B cell (primary cell): ENCODE measurements at regions not wholly inside any gene's neighbourhood (a gene's known extent, or its start where the extent isn't known, plus 50 kb on each side); places are given as distances from the start of the nearest gene placed in this dataset.

Experiments
- ATAC-seq: fragments of 200-7000 bp; cut with Tn5 transposase; one replicate; pipeline ENCODE4 v1.10.0; 2021; ENCODE audit warnings: low read depth, mild to moderate bottlenecking, moderate number of reproducible peaks, moderate library complexity
- CTCF ChIA-PET: fragments of 350-600 bp; sonication (Branson Sonifier 250); formaldehyde crosslinking; loops from one replicate; lab custom pipeline; 2021; ENCODE audit warnings: antibody characterized with exemption, inconsistent platforms; lab: Charles Lee
- POLR2A ChIA-PET: fragments of 350-600 bp; sonication (Branson Sonifier 250); formaldehyde crosslinking; loops from one replicate; lab custom pipeline; 2021; ENCODE audit warnings: antibody characterized with exemption; lab: Charles Lee
- DNase-seq: peaks from one replicate; pipeline ENCODE4 v3.0.0; 2013
- H2AFZ ChIP-seq: 2 replicates; pipeline ENCODE4 v1.6.1; 2012; ENCODE audit warnings: mild to moderate bottlenecking, low read depth, low read length; ENCODE audit not compliant: insufficient read depth, poor library complexity, severe bottlenecking
- H3K27ac ChIP-seq, 2 donors: 1 replicate in 1 of 2; 2 replicates in 1 of 2; pipeline ENCODE4 v1.5.1; 2012 to 2013; ENCODE audit warnings: low read length in 2 of 2, mild to moderate bottlenecking in 2 of 2, moderate library complexity in 1 of 2
- H3K27me3 ChIP-seq, 4 experiments: fragments of 200-600 bp in 1 of 4; sonication (generic) in 1 of 4; replicated peaks in 1 of 4; 1 replicate in 2 of 4; 2 replicates in 2 of 4; pipeline versions ENCODE4 v1.6.1 to v1.7.0; 2013 to 2016; ENCODE audit warnings: low read length in 3 of 4, mild to moderate bottlenecking in 2 of 4, mixed read lengths in 1 of 4, moderate library complexity in 1 of 4; ENCODE audit not compliant: insufficient read depth in 4 of 4, control insufficient read depth in 3 of 4; ENCODE audit errors: control extremely low read depth in 1 of 4
- H3K36me3 ChIP-seq, 2 experiments: replicated peaks in 1 of 2; 1 replicate in 1 of 2; 2 replicates in 1 of 2; pipeline versions ENCODE4 v1.6.1 to v1.7.1; 2013; ENCODE audit warnings: low read length in 1 of 2; ENCODE audit not compliant: insufficient read depth in 2 of 2, control insufficient read depth in 1 of 2; ENCODE audit errors: control extremely low read depth in 1 of 2, extremely low read depth in 1 of 2
- H3K4me1 ChIP-seq, 2 donors: fragments of 200-600 bp in 1 of 2; sonication (generic) in 1 of 2; 1 replicate in 1 of 2; 2 replicates in 1 of 2; pipeline versions ENCODE4 v1.5.1 to v1.6.1; 2013 to 2017; ENCODE audit warnings: low read length in 2 of 2; ENCODE audit not compliant: control insufficient read depth in 2 of 2, insufficient read depth in 2 of 2
- H3K4me2 ChIP-seq: replicated peaks from 2 replicates; pipeline ENCODE3; 2012; ENCODE audit warnings: mild to moderate bottlenecking, low read depth, low read length; ENCODE audit not compliant: poor library complexity, severe bottlenecking
- H3K4me3 ChIP-seq, 5 experiments: fragments of 200-600 bp in 1 of 5; sonication (generic) in 1 of 5; 1 replicate in 3 of 5; 2 replicates in 2 of 5; pipeline versions ENCODE4 v1.5.1 to v1.7.0; 2011 to 2016; ENCODE audit warnings: low read length in 4 of 5, mild to moderate bottlenecking in 4 of 5, low read depth in 2 of 5, control low read depth in 1 of 5, moderate library complexity in 1 of 5; ENCODE audit not compliant: insufficient read depth in 1 of 5; ENCODE audit errors: control extremely low read depth in 1 of 5, extremely low read depth in 1 of 5
- H3K79me2 ChIP-seq: fragments of 200-600 bp; sonication (generic); one replicate; pipeline ENCODE4 v1.6.0; 2016; ENCODE audit warnings: low read length; ENCODE audit not compliant: control insufficient read depth, insufficient read depth
- H3K9ac ChIP-seq: fragments of 200-600 bp; sonication (generic); 2 replicates; pipeline ENCODE4 v1.6.1; 2017; ENCODE audit warnings: mild to moderate bottlenecking, low read length, moderate library complexity
- H3K9me3 ChIP-seq, 3 donors: one replicate each; pipeline versions ENCODE4 v1.6.1 to v1.7.1; 2013; ENCODE audit warnings: low read length in 2 of 3; ENCODE audit not compliant: control insufficient read depth in 2 of 3, insufficient read depth in 1 of 3; ENCODE audit errors: control extremely low read depth in 1 of 3
- H4K20me1 ChIP-seq: 2 replicates; pipeline ENCODE4 v1.6.0; 2012; ENCODE audit warnings: mild to moderate bottlenecking, low read length; ENCODE audit not compliant: insufficient read depth, control insufficient read depth, poor library complexity, severe bottlenecking
- H3K27ac Mint-ChIP-seq: one replicate; pipeline ENCODE4 v1.8.0; 2021; ENCODE audit warnings: mixed read lengths
- H3K27me3 Mint-ChIP-seq: one replicate; pipeline ENCODE4 v1.8.0; 2021; ENCODE audit warnings: mixed read lengths
- H3K4me1 Mint-ChIP-seq: one replicate; pipeline ENCODE4 v1.8.0; 2021; ENCODE audit warnings: mixed read lengths
- H3K4me3 Mint-ChIP-seq: one replicate; pipeline ENCODE4 v1.8.0; 2021; ENCODE audit warnings: mixed read lengths
- H3K9me3 Mint-ChIP-seq: one replicate; pipeline ENCODE4 v1.8.0; 2022; ENCODE audit warnings: mixed read lengths; ENCODE audit not compliant: insufficient read depth
- CTCF ChIP-seq: fragments of 200-600 bp; IDR thresholded peaks from one replicate; pipeline ENCODE4 v1.8.0; 2022; ENCODE audit warnings: antibody characterized with exemption, mild to moderate bottlenecking
- EZH2 ChIP-seq: IDR thresholded peaks from 2 replicates; pipeline ENCODE4 v1.6.1; 2012; ENCODE audit warnings: borderline replicate concordance, low read depth, mild to moderate bottlenecking, moderate library complexity, low read length; ENCODE audit not compliant: insufficient read depth, poor library complexity, severe bottlenecking
- whole genome bisulfite sequencing: methylation state at CpG from one replicate; pipeline ENCODE4 v1.1.5; 2013; ENCODE audit warnings: missing lambda C conversion rate; ENCODE audit not compliant: insufficient coverage; 5-methylcytosine and 5-hydroxymethylcytosine counted together
- intact Hi-C: fragments of 100-400 bp; cut with micrococcal nuclease; formaldehyde crosslinking; loops from one replicate; pipeline ENCODE4 v1.10.0; 2022

- intact Hi-C loops = no loop called here
- H3K4me2 ChIP-seq = no peak overlapping the region
- Mint-ChIP-seq H3K27ac (no peak overlapping the region), H3K9me3 (peaks cover 3% of the 10 kb centered on the region), H3K4me3 (no peak overlapping the region), H3K27me3 (no peaks in the 10 kb centered on the region), H3K4me1 (no peaks in the 10 kb centered on the region)
- no peaks in the 10 kb centered on the region for H3K36me3 ChIP-seq
- no peak overlapping the region for H2AFZ ChIP-seq
- CTCF ChIA-PET = interaction anchor here (1.5 kb wide), 1 partner anchor 270 kb away, joined by 4 read pairs; no protein-coding TSS in a partner anchor
- no peak overlapping the region for H3K9ac ChIP-seq
- no peaks in the 10 kb centered on the region for H3K79me2 ChIP-seq
- POLR2A ChIA-PET = no interaction called here
- no peak for ATAC-seq
- H3K9me3 ChIP-seq = peaks cover 0 to 17% (median 0%) of the 10 kb centered on the region in 3 donors
- peaks cover 0 to 3% (median 0%) of the 10 kb centered on the region in 4 experiments for H3K27me3 ChIP-seq
- H3K4me1 ChIP-seq = no peaks in the 10 kb centered on the region
- no peak overlapping the region for H3K4me3 ChIP-seq
- TF ChIP-seq CTCF (no peak), EZH2 (no peak)
- H4K20me1 ChIP-seq = no peaks in the 10 kb centered on the region
- DNase-seq = no peak
- H3K27ac ChIP-seq = no peak overlapping the region
- 81% methylated on average over 11 of the region's 11 CpGs for WGBS
Observed at GRCh38 chr1:220462752-220463151, 65.2 kb upstream of the MARK1 start.

DNA sequence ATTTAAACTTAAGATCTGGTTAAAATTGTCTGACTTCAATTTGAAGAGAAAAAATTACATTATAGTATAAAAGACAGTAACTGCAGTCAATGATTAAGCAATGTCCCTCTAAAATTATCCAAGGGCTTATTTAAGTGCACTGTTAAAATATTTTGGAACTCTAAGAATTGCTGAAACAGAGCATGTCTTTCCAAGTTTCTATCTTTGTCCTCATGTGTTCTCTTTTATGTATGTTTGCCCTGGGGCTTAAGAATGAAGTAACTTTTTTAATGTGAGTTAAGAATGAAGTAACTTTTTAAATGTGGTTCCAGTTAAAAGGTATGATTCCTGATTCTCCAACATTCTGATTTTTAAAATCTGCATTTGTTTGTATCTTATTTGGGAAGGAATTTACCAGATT, 69.0 kb upstream of the MARK1 start:
- no peak overlapping the region for H3K27ac Mint-ChIP-seq
- no peak for TF ChIP-seq EZH2
- no peak overlapping the region for H3K9ac ChIP-seq
- DNase-seq = no peak
- no peaks in the 10 kb centered on the region for H3K4me1 ChIP-seq
- H3K4me3 ChIP-seq = no peak overlapping the region
- no peaks in the 10 kb centered on the region for H3K36me3 ChIP-seq
- no peaks in the 10 kb centered on the region for H4K20me1 ChIP-seq
- H3K79me2 ChIP-seq = no peaks in the 10 kb centered on the region
- no peak for ATAC-seq
- CTCF ChIA-PET = no interaction called here
- H3K27ac ChIP-seq = no peak overlapping the region
- intact Hi-C loops = no loop called here
- no peaks in the 10 kb centered on the region for H3K9me3 Mint-ChIP-seq
- H3K9me3 ChIP-seq = peaks cover 0 to 11% (median 0%) of the 10 kb centered on the region in 3 donors
- no peak overlapping the region for H2AFZ ChIP-seq
- no peak overlapping the region for H3K4me3 Mint-ChIP-seq
- H3K27me3 Mint-ChIP-seq = peaks cover 17% of the 10 kb centered on the region
- POLR2A ChIA-PET = no interaction called here
- H3K4me2 ChIP-seq = no peak overlapping the region
- no peaks in the 10 kb centered on the region for H3K4me1 Mint-ChIP-seq
- H3K27me3 ChIP-seq = peaks cover 0 to 2% (median 0%) of the 10 kb centered on the region in 4 experiments
